Endothelial cell of umbilical vein (primary cell): ENCODE measurements at regions not wholly inside any gene's neighbourhood (a gene's known extent, or its start where the extent isn't known, plus 50 kb on each side); places are given as distances from the start of the nearest gene placed in this dataset.

Source experiments
- BruUV-seq: library from RNA; stranded (reverse); fragments of 400-500 nt; replicated peaks from 2 replicates; lab custom pipeline; 2021; lab: Mats Ljungman, UMichigan
- CTCF ChIA-PET: fragments of 300-600, 350-600 bp; sonication (Branson Sonifier 250); formaldehyde crosslinking; loops from one replicate; lab custom pipeline; 2021; ENCODE audit warnings: antibody characterized with exemption, inconsistent platforms; lab: Charles Lee
- POLR2A ChIA-PET: fragments of 300-600, 350-600 bp; sonication (Branson Sonifier 250); formaldehyde crosslinking; loops from one replicate; lab custom pipeline; 2021; ENCODE audit warnings: antibody characterized with exemption, inconsistent platforms; lab: Charles Lee
- DNase-seq: peaks from one replicate; pipeline ENCODE4 v3.0.0-alpha.2; 2011; ENCODE audit warnings: low read depth, low spot score
- FAIRE-seq: peaks from 2 replicates; lab custom pipeline; 2011; peaks lifted over from hg19 to GRCh38; lab: Jason Lieb, UNC
- H2AFZ ChIP-seq: 2 replicates; pipeline ENCODE4 v1.6.0; 2012; ENCODE audit warnings: low read depth, low read length, control low read depth, inconsistent platforms
- H3K27ac ChIP-seq: 2 replicates; pipeline ENCODE4 v1.5.1; 2011; ENCODE audit warnings: low read depth, mild to moderate bottlenecking, control low read depth, low read length, moderate library complexity; ENCODE audit not compliant: insufficient read depth
- H3K27me3 ChIP-seq, 2 experiments: 2 replicates each; pipeline versions ENCODE4 v1.6.0 to v1.6.1; 2011; ENCODE audit warnings: low read length in 2 of 2, mixed read lengths in 1 of 2; ENCODE audit not compliant: control insufficient read depth in 2 of 2, insufficient read depth in 2 of 2
- H3K36me3 ChIP-seq, 2 experiments: 2 replicates in 1 of 2; 3 replicates in 1 of 2; pipeline ENCODE4 v1.5.1; 2011; ENCODE audit warnings: low read length in 2 of 2, mild to moderate bottlenecking in 1 of 2, moderate library complexity in 1 of 2; ENCODE audit not compliant: control insufficient read depth in 2 of 2, insufficient read depth in 2 of 2; ENCODE audit errors: extremely low read depth in 1 of 2
- H3K4me1 ChIP-seq: 3 replicates; pipeline ENCODE4 v1.5.1; 2011; ENCODE audit warnings: mild to moderate bottlenecking, low read length; ENCODE audit not compliant: control insufficient read depth, insufficient read depth; ENCODE audit errors: extremely low read depth
- H3K4me2 ChIP-seq: 2 replicates; pipeline ENCODE4 v1.6.1; 2011; ENCODE audit warnings: low read length, control low read depth, mixed read lengths; ENCODE audit not compliant: insufficient read depth
- H3K4me3 ChIP-seq, 3 experiments: fragments of 200-600 bp in 1 of 3; sonication (generic), shearing (Covaris generic) in 1 of 3; replicated peaks in 1 of 3; 2 replicates each; pipeline ENCODE4 v1.5.1; 2011 to 2016; ENCODE audit warnings: control low read depth in 3 of 3, low read length in 3 of 3, mild to moderate bottlenecking in 2 of 3, inconsistent platforms in 1 of 3, low read depth in 1 of 3, moderate library complexity in 1 of 3; ENCODE audit not compliant: insufficient read depth in 1 of 3
- H3K79me2 ChIP-seq: 2 replicates; pipeline ENCODE4 v1.6.0; 2012; ENCODE audit warnings: low read length, inconsistent platforms; ENCODE audit not compliant: control insufficient read depth, insufficient read depth
- H3K9ac ChIP-seq: replicated peaks from 2 replicates; pipeline ENCODE3; 2011; ENCODE audit warnings: low read length, control low read depth; ENCODE audit not compliant: insufficient read depth; ENCODE audit errors: extremely low read depth
- H3K9me1 ChIP-seq: replicated peaks from 3 replicates; pipeline ENCODE4 v1.6.0; 2011; ENCODE audit warnings: mild to moderate bottlenecking, low read length; ENCODE audit not compliant: control insufficient read depth, insufficient read depth; ENCODE audit errors: extremely low read depth
- H3K9me3 ChIP-seq: replicated peaks from 2 replicates; pipeline ENCODE4 v1.5.1; 2012; ENCODE audit warnings: low read length, inconsistent platforms; ENCODE audit not compliant: control insufficient read depth, insufficient read depth
- H4K20me1 ChIP-seq: replicated peaks from 2 replicates; pipeline ENCODE3; 2011; ENCODE audit warnings: mild to moderate bottlenecking, low read length; ENCODE audit not compliant: control insufficient read depth, insufficient read depth; ENCODE audit errors: extremely low read depth
- EZH2 ChIP-seq: IDR thresholded peaks from 2 replicates; pipeline ENCODE4 v1.6.1; 2012; ENCODE audit warnings: borderline replicate concordance, low read depth, mild to moderate bottlenecking, moderate library complexity, low read length, inconsistent platforms; ENCODE audit not compliant: severe bottlenecking
- FOS ChIP-seq: IDR thresholded peaks from 2 replicates; pipeline ENCODE4 v1.6.1; 2011; ENCODE audit warnings: mild to moderate bottlenecking, low read length, moderate library complexity, borderline replicate concordance; ENCODE audit not compliant: insufficient read depth
- GATA2 ChIP-seq: IDR thresholded peaks from 2 replicates; pipeline ENCODE4 v1.7.0; 2011; ENCODE audit warnings: low read depth, mild to moderate bottlenecking, moderate library complexity, mixed read lengths, low read length; ENCODE audit not compliant: insufficient read length, insufficient read depth
- JUN ChIP-seq: IDR thresholded peaks from 2 replicates; pipeline ENCODE4 v1.6.1; 2011; ENCODE audit warnings: borderline replicate concordance, low read depth; ENCODE audit not compliant: insufficient read length, insufficient read depth
- MYC ChIP-seq: IDR thresholded peaks from one replicate; pipeline ENCODE4 v1.6.1; 2011; ENCODE audit warnings: mild to moderate bottlenecking, low read depth, low read length
- POLR2A ChIP-seq: IDR thresholded peaks from 2 replicates; pipeline ENCODE4 v1.6.1; 2012; ENCODE audit warnings: low read depth, mild to moderate bottlenecking, control low read depth, low read length
- POLR2AphosphoS5 ChIP-seq: IDR thresholded peaks from 2 replicates; pipeline ENCODE4 v1.6.1; 2012; ENCODE audit warnings: low read depth, mild to moderate bottlenecking, control low read depth, low read length, moderate library complexity; ENCODE audit not compliant: insufficient read depth
- dilution Hi-C: fragments of 300-500 bp; cut with MboI; formaldehyde crosslinking; loops from one replicate; pipeline ENCODE4 v1.15.0; 2019; ENCODE audit warnings: low sequenced_read_pairs; ENCODE audit not compliant: extremely low pct_ligation_motif_present
- intact Hi-C: fragments of 100-400 bp; cut with micrococcal nuclease; formaldehyde crosslinking; loops from one replicate; pipeline ENCODE4 v1.10.0; 2022
- TF ChIP-seq, protein P1 (sequence below): IDR thresholded peaks from 2 replicates; pipeline ENCODE4 v1.6.1; 2011; ENCODE audit not compliant: insufficient read depth, insufficient read length
- TF ChIP-seq, protein P2 (sequence below), 2 donors: IDR thresholded peaks; 1 replicate in 1 of 2; 2 replicates in 1 of 2; pipeline ENCODE4 v1.5.1; 2011; ENCODE audit warnings: low read length in 2 of 2, mild to moderate bottlenecking in 2 of 2, moderate library complexity in 2 of 2, control low read depth in 1 of 2, inconsistent platforms in 1 of 2, low read depth in 1 of 2; ENCODE audit not compliant: insufficient read depth in 1 of 2; ENCODE audit errors: extremely low read depth in 1 of 2

DNA sequence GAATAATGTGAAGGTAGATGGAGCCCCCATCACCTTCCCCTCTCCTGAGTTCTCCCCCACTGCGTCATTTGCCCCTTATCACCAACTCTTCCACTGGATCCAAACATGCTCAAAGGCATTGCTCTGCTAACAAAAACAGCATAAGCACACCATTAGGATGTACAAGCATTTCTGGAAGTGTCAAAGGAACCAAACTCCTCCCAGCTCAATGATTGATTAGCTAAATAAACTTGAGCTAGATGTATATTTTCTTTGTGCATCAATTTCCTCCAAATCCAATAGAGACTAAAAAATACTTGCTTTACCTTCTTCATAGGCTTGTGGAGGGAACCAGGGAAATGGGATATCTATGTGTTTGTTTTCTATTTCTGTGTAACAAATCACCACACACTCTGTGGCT lies 248.4 kb upstream of the JARID2 start:
- no peak overlapping the region for H2AFZ ChIP-seq
- H3K27me3 ChIP-seq = no peaks in the 10 kb centered on the region
- H3K9me3 ChIP-seq = peaks cover 2% of the 10 kb centered on the region
- H3K4me3 ChIP-seq = no peak overlapping the region
- H3K4me1 ChIP-seq = no peaks in the 10 kb centered on the region
- H3K27ac ChIP-seq = no peak overlapping the region
- H3K36me3 ChIP-seq = no peaks in the 10 kb centered on the region
- no peaks in the 10 kb centered on the region for H3K9me1 ChIP-seq
- POLR2A ChIA-PET = no interaction called here
- H3K9ac ChIP-seq = no peak overlapping the region
- no peak overlapping the region for H3K4me2 ChIP-seq
- intact Hi-C loops (no loop called here), dilution Hi-C loops (no loop called here)
- no peak for DNase-seq
- no peaks in the 10 kb centered on the region for H3K79me2 ChIP-seq
- TF ChIP-seq MYC (no peak), GATA2 (no peak), JUN (no peak)
- TF ChIP-seq, protein P1, sequence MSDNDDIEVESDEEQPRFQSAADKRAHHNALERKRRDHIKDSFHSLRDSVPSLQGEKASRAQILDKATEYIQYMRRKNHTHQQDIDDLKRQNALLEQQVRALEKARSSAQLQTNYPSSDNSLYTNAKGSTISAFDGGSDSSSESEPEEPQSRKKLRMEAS = no peak
- BruUV-seq = no TSS peak
- CTCF ChIA-PET = no interaction called here
- no peaks in the 10 kb centered on the region for H4K20me1 ChIP-seq
- FAIRE-seq = no peak

DNA sequence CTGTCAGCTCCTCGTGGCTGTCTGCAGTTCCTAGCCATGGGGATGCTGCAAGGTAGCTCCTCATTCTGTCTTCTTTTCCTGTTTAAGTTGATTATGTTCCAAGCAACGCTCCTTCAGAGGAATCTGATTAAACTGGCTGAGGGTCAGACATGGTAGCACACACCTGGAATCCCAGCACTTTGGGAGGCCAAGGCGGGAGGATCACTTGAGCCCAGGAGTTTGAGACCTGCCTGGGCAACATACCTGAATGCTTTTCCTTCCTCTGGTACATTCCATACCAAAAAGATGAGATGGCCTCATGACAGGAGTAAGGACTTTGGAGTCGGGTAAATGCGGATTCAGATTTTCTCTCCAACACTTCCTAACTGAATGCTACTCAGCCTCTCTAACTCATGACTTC lies 246.8 kb upstream of the JARID2 start:
- Histone ChIP-seq H3K9me1 (no peaks in the 10 kb centered on the region), H3K9ac (no peak overlapping the region), H4K20me1 (no peaks in the 10 kb centered on the region), H2AFZ (no peak overlapping the region), H3K36me3 (no peaks in the 10 kb centered on the region), H3K4me1 (no peaks in the 10 kb centered on the region), H3K79me2 (no peaks in the 10 kb centered on the region), H3K4me2 (no peak overlapping the region), H3K27ac (no peak overlapping the region), H3K27me3 (no peaks in the 10 kb centered on the region), H3K4me3 (no peak overlapping the region), H3K9me3 (peaks cover 2% of the 10 kb centered on the region)
- no peak for FAIRE-seq
- intact Hi-C loops (no loop called here), dilution Hi-C loops (no loop called here)
- no peak for DNase-seq
- ChIA-PET POLR2A (no interaction called here), CTCF (no interaction called here)
- no TSS peak for BruUV-seq
- TF ChIP-seq POLR2AphosphoS5 (no peak), GATA2 (no peak), FOS (no peak), POLR2A (no peak), JUN (no peak), MYC (no peak), EZH2 (no peak)
- TF ChIP-seq, protein P2, sequence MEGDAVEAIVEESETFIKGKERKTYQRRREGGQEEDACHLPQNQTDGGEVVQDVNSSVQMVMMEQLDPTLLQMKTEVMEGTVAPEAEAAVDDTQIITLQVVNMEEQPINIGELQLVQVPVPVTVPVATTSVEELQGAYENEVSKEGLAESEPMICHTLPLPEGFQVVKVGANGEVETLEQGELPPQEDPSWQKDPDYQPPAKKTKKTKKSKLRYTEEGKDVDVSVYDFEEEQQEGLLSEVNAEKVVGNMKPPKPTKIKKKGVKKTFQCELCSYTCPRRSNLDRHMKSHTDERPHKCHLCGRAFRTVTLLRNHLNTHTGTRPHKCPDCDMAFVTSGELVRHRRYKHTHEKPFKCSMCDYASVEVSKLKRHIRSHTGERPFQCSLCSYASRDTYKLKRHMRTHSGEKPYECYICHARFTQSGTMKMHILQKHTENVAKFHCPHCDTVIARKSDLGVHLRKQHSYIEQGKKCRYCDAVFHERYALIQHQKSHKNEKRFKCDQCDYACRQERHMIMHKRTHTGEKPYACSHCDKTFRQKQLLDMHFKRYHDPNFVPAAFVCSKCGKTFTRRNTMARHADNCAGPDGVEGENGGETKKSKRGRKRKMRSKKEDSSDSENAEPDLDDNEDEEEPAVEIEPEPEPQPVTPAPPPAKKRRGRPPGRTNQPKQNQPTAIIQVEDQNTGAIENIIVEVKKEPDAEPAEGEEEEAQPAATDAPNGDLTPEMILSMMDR (IDR thresholded peaks at IDR 0.05; ENCODE audit: extremely low read depth in 1 of 2, insufficient read depth in 1 of 2, low read depth in 1 of 2, low read length in 2 of 2) = no peak
- TF ChIP-seq, protein P1 = no peak
